ENCODE measurements at regions not wholly inside any gene's neighbourhood (a gene's known extent, or its start where the extent isn't known, plus 50 kb on each side); places are given as distances from the start of the nearest gene placed in this dataset.

DNA sequence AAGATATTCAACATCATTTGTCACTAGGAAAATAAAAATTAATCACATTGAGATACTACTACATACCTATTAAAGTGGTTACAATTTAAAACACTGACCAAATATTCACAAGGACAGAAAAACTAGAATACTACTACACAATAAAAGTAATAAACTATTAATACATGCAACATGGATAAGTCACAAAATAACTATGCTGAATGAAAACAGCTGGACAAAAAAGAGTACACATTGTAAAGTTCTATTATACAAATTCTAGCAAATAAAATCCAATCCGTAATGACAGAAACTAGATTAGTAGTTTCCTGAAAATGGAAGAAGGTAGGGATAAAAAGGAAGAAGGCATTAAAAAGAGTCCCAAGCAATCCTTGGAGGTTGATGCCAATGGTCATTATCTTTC lies 348.7 kb upstream of the PTBP2 start:
- TF ChIP-seq EZH2phosphoT487 (IDR thresholded peaks at IDR 0.05; ENCODE audit: borderline replicate concordance): no peak
- TF ChIP-seq, protein P1, sequence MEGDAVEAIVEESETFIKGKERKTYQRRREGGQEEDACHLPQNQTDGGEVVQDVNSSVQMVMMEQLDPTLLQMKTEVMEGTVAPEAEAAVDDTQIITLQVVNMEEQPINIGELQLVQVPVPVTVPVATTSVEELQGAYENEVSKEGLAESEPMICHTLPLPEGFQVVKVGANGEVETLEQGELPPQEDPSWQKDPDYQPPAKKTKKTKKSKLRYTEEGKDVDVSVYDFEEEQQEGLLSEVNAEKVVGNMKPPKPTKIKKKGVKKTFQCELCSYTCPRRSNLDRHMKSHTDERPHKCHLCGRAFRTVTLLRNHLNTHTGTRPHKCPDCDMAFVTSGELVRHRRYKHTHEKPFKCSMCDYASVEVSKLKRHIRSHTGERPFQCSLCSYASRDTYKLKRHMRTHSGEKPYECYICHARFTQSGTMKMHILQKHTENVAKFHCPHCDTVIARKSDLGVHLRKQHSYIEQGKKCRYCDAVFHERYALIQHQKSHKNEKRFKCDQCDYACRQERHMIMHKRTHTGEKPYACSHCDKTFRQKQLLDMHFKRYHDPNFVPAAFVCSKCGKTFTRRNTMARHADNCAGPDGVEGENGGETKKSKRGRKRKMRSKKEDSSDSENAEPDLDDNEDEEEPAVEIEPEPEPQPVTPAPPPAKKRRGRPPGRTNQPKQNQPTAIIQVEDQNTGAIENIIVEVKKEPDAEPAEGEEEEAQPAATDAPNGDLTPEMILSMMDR (conservative IDR thresholded peaks at IDR 0.05; ENCODE audit: low read length): no peak
- H3K36me3 ChIP-seq (ENCODE audit: insufficient read depth, low read length): no peaks in the 10 kb centered on the region
- no peak overlapping the region for H3K4me2 ChIP-seq (ENCODE audit: low read depth, low read length, poor library complexity, severe bottlenecking)
- no peaks in the 10 kb centered on the region for H3K79me2 ChIP-seq (ENCODE audit: insufficient read depth, low read length)
- H3K27me3 ChIP-seq (ENCODE audit: insufficient read depth, low read length, poor library complexity, severe bottlenecking): no peaks in the 10 kb centered on the region
- H3K9me3 ChIP-seq (ENCODE audit: insufficient read depth, low read depth, low read length): no peaks in the 10 kb centered on the region
- no peaks in the 10 kb centered on the region for H4K20me1 ChIP-seq (ENCODE audit: insufficient read depth, low read length, poor library complexity, severe bottlenecking)
- no peaks in the 10 kb centered on the region for H3F3A ChIP-seq (ENCODE audit: low read depth)
- H3K4me1 ChIP-seq (ENCODE audit: insufficient read depth, low read length, poor library complexity, severe bottlenecking): no peaks in the 10 kb centered on the region
- no peaks in the 10 kb centered on the region for H3K9me2 ChIP-seq (replicated peaks; ENCODE audit: low read depth, low read length)
- no peak overlapping the region for H2AFZ ChIP-seq (ENCODE audit: low read length)
- no peak overlapping the region for H3K4me3 ChIP-seq (ENCODE audit: low read length, poor library complexity, severe bottlenecking)
- no peak overlapping the region for H3K9ac ChIP-seq (ENCODE audit: low read depth, low read length, poor library complexity, severe bottlenecking)

GRCh38 chr1:96374076-96374762 lies 347.4 kb upstream of the PTBP2 start:
- H3K27me3 ChIP-seq (ENCODE audit: insufficient read depth, low read length, poor library complexity, severe bottlenecking): no peaks in the 10 kb centered on the region
- H3K4me1 ChIP-seq (ENCODE audit: insufficient read depth, low read length, poor library complexity, severe bottlenecking): no peaks in the 10 kb centered on the region
- H3K9me2 ChIP-seq (replicated peaks; ENCODE audit: low read depth, low read length): no peaks in the 10 kb centered on the region
- no peak overlapping the region for H2AFZ ChIP-seq (ENCODE audit: low read length)
- H3K9ac ChIP-seq (ENCODE audit: low read depth, low read length, poor library complexity, severe bottlenecking): no peak overlapping the region
- no peaks in the 10 kb centered on the region for H3F3A ChIP-seq (ENCODE audit: low read depth)
- no peak overlapping the region for H3K4me2 ChIP-seq (ENCODE audit: low read depth, low read length, poor library complexity, severe bottlenecking)
- no peaks in the 10 kb centered on the region for H3K79me2 ChIP-seq (ENCODE audit: insufficient read depth, low read length)
- H3K36me3 ChIP-seq (ENCODE audit: insufficient read depth, low read length): no peaks in the 10 kb centered on the region
- no peaks in the 10 kb centered on the region for H4K20me1 ChIP-seq (ENCODE audit: insufficient read depth, low read length, poor library complexity, severe bottlenecking)
- H3K4me3 ChIP-seq (ENCODE audit: low read length, poor library complexity, severe bottlenecking): no peak overlapping the region
- TF ChIP-seq, protein P1 (conservative IDR thresholded peaks at IDR 0.05; ENCODE audit: low read length): no peak
- no peak for TF ChIP-seq EZH2phosphoT487 (IDR thresholded peaks at IDR 0.05; ENCODE audit: borderline replicate concordance)
- no peaks in the 10 kb centered on the region for H3K9me3 ChIP-seq (ENCODE audit: insufficient read depth, low read depth, low read length)

DNA sequence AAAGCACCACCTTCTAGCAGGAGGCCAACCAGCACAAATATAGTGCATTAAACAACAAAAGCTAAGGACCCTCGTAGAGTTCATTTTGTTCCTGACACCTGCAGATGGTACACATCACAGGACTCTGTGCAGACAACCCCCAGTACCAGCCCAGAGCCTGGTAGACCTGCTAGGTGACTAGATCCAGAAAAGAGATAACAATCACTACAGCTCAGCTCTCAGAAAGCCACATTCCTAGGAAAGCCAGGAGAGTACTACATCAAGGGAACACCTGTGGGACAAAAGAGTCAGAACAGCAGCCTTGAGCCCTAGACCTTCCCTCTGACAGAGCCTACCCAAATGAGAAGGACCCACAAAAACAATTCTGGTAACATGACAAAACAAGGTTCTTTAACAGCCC lies 344.7 kb upstream of the PTBP2 start:
- TF ChIP-seq EZH2phosphoT487 (IDR thresholded peaks at IDR 0.05; ENCODE audit: borderline replicate concordance): no peak
- TF ChIP-seq, protein P1 (conservative IDR thresholded peaks at IDR 0.05; ENCODE audit: low read length): no peak
- no peaks in the 10 kb centered on the region for H3K9me2 ChIP-seq (replicated peaks; ENCODE audit: low read depth, low read length)
- H3K4me1 ChIP-seq (ENCODE audit: insufficient read depth, low read length, poor library complexity, severe bottlenecking): no peaks in the 10 kb centered on the region
- no peak overlapping the region for H2AFZ ChIP-seq (ENCODE audit: low read length)
- no peaks in the 10 kb centered on the region for H3F3A ChIP-seq (ENCODE audit: low read depth)
- H3K36me3 ChIP-seq (ENCODE audit: insufficient read depth, low read length): no peaks in the 10 kb centered on the region
- no peaks in the 10 kb centered on the region for H3K79me2 ChIP-seq (ENCODE audit: insufficient read depth, low read length)
- no peaks in the 10 kb centered on the region for H3K27me3 ChIP-seq (ENCODE audit: insufficient read depth, low read length, poor library complexity, severe bottlenecking)
- H3K4me3 ChIP-seq (ENCODE audit: low read length, poor library complexity, severe bottlenecking): no peak overlapping the region
- H4K20me1 ChIP-seq (ENCODE audit: insufficient read depth, low read length, poor library complexity, severe bottlenecking): no peaks in the 10 kb centered on the region
- no peak overlapping the region for H3K4me2 ChIP-seq (ENCODE audit: low read depth, low read length, poor library complexity, severe bottlenecking)
- H3K9ac ChIP-seq (ENCODE audit: low read depth, low read length, poor library complexity, severe bottlenecking): no peak overlapping the region
- no peaks in the 10 kb centered on the region for H3K9me3 ChIP-seq (ENCODE audit: insufficient read depth, low read depth, low read length)
